Kidney glomerular epithelial cell (primary cell): ENCODE measurements at regions not wholly inside any gene's neighbourhood (a gene's known extent, or its start where the extent isn't known, plus 50 kb on each side); places are given as distances from the start of the nearest gene placed in this dataset.
"Not testable (repeated sequence)": the region's sequence is repeated elsewhere in the genome, so short reads cannot be mapped to it uniquely, and the experiment has no call there.

Experiments
- DNase-seq: peaks from one replicate; lab custom pipeline; 2025; lab: John Stamatoyannopoulos, UW

GRCh38 chr2:10223932-10224720 lies 78.6 kb upstream of the HPCAL1 start:
- no peak for DNase-seq

GRCh38 chr2:10224734-10225133 lies 78.0 kb upstream of the HPCAL1 start:
- DNase-seq: no peak

- no peak for DNase-seq
Measured at GRCh38 chr2:10225291-10226037, 77.2 kb upstream of the HPCAL1 start.

GRCh38 chr2:10226038-10226724 lies 76.5 kb upstream of the HPCAL1 start:
- DNase-seq: no peak

GRCh38 chr2:10228611-10229365 lies 73.9 kb upstream of the HPCAL1 start:
- DNase-seq: no peak

- DNase-seq: no peak
Measured at GRCh38 chr2:10229462-10230099, 73.1 kb upstream of the HPCAL1 start.

- no peak for DNase-seq
Measured at GRCh38 chr2:10230499-10230898, 72.2 kb upstream of the HPCAL1 start.

GRCh38 chr2:10230921-10231320 lies 71.8 kb upstream of the HPCAL1 start:
- not testable (repeated sequence) for DNase-seq

GRCh38 chr2:10231551-10232085 lies 71.1 kb upstream of the HPCAL1 start:
- no peak for DNase-seq

GRCh38 chr2:10232096-10232815 lies 70.4 kb upstream of the HPCAL1 start:
- no peak for DNase-seq

- DNase-seq: no peak
Measured at GRCh38 chr2:10233131-10234012, 69.3 kb upstream of the HPCAL1 start.

- no peak for DNase-seq
Measured at GRCh38 chr2:10234013-10234306, 68.7 kb upstream of the HPCAL1 start.

- DNase-seq: no peak
Measured at GRCh38 chr2:10234409-10235094, 68.2 kb upstream of the HPCAL1 start.

- DNase-seq: no peak
Measured at GRCh38 chr2:10235099-10235908, 67.4 kb upstream of the HPCAL1 start.

GRCh38 chr2:10235909-10236550 lies 66.7 kb upstream of the HPCAL1 start:
- no peak for DNase-seq

- DNase-seq: no peak
Measured at GRCh38 chr2:10236571-10237391, 65.9 kb upstream of the HPCAL1 start.
